ENCODE measurements at regions not wholly inside any gene's neighbourhood (a gene's known extent, or its start where the extent isn't known, plus 50 kb on each side); places are given as distances from the start of the nearest gene placed in this dataset.

DNA sequence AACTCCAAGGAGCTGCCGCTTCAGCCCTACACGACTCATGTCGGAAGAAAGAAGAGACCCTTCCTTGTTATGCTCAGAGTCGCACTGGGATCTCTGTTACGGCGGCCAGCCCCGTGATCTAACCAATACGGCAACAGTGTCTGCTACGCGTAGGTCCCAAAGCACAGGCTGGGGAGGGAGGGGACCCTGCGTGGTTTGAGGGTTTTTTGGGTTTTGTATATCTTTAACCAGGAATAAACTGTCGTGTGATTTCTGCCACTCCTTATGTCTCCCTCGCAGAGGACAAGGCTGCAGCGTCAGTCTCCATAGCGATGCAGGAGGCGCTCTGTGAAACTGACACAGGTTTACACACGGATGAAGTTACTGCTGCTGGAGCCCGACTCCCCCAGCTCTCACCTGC, 60.0 kb upstream of the DIO3 start:
- TF ChIP-seq POLR2A (IDR thresholded peaks at IDR 0.05) (no peak), POLR2AphosphoS5 (IDR thresholded peaks at IDR 0.05; ENCODE audit: insufficient read depth in 1 of 2, low read depth in 1 of 2) (no peak)
- TF ChIP-seq, protein P1, sequence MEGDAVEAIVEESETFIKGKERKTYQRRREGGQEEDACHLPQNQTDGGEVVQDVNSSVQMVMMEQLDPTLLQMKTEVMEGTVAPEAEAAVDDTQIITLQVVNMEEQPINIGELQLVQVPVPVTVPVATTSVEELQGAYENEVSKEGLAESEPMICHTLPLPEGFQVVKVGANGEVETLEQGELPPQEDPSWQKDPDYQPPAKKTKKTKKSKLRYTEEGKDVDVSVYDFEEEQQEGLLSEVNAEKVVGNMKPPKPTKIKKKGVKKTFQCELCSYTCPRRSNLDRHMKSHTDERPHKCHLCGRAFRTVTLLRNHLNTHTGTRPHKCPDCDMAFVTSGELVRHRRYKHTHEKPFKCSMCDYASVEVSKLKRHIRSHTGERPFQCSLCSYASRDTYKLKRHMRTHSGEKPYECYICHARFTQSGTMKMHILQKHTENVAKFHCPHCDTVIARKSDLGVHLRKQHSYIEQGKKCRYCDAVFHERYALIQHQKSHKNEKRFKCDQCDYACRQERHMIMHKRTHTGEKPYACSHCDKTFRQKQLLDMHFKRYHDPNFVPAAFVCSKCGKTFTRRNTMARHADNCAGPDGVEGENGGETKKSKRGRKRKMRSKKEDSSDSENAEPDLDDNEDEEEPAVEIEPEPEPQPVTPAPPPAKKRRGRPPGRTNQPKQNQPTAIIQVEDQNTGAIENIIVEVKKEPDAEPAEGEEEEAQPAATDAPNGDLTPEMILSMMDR (IDR thresholded peaks at IDR 0.05): no peak
- intact Hi-C loops (cut with DNase I): no loop called here
- DNase-seq (ENCODE audit: extremely low spot score in 2 of 2): no peak

DNA sequence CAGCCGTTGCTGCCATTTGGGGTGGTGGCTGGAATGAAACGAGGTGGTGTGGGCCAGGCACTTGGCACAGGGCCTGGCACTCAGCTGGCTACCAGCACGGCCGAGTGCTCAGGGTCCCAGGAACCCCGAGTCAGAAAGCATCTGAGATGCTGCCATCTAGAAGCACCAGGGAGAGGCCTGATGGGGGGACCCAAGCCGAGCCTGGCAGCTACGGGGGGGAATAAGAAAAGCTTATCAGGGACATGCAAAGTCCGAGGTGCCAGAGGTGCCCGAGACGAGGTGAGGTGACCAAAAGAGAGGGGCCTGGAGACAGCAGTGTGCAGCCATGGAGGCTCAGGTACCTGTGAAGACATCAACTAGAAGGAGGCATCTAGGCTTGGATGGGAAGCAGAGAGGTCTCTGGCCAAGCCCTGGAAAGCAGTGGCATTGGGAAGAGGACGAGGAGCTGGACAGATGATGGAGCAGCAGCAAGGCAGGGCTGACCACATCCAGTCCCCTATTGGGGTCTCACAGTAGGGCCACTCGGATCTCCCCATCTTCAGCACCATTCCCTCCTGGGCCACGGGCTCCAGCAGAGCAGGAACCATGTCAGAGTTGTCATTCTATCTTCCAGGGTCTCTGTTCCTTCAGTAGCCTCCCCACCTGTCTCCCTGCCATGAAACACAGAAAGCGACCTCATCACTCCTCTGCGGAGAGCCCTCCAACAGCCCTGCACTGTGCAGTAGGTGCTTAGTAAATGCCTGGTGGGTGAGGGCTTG, 59.3 kb upstream of the DIO3 start:
- TF ChIP-seq POLR2AphosphoS5 (IDR thresholded peaks at IDR 0.05; ENCODE audit: insufficient read depth in 1 of 2, low read depth in 1 of 2) (no peak), POLR2A (IDR thresholded peaks at IDR 0.05) (no peak)
- TF ChIP-seq, protein P1 (IDR thresholded peaks at IDR 0.05): no peak
- Histone ChIP-seq H3K4me1 (peaks cover 26% of the 10 kb centered on the region), H3K9me3 (no peaks in the 10 kb centered on the region), H3K36me3 (no peaks in the 10 kb centered on the region), H3K27ac (no peak overlapping the region), H3K4me3 (no peak overlapping the region), H3K27me3 (no peaks in the 10 kb centered on the region)
- intact Hi-C loops (cut with DNase I): no loop called here
- DNase-seq (ENCODE audit: extremely low spot score in 2 of 2): no peak

More for the DNA sequence above, 60.0 kb upstream of the DIO3 start:
- peaks cover 27% of the 10 kb centered on the region for H3K4me1 ChIP-seq
- no peak overlapping the region for H3K27ac ChIP-seq
- no peaks in the 10 kb centered on the region for H3K27me3 ChIP-seq
- H3K9me3 ChIP-seq: no peaks in the 10 kb centered on the region
- H3K4me3 ChIP-seq: no peak overlapping the region
- no peaks in the 10 kb centered on the region for H3K36me3 ChIP-seq

DNA sequence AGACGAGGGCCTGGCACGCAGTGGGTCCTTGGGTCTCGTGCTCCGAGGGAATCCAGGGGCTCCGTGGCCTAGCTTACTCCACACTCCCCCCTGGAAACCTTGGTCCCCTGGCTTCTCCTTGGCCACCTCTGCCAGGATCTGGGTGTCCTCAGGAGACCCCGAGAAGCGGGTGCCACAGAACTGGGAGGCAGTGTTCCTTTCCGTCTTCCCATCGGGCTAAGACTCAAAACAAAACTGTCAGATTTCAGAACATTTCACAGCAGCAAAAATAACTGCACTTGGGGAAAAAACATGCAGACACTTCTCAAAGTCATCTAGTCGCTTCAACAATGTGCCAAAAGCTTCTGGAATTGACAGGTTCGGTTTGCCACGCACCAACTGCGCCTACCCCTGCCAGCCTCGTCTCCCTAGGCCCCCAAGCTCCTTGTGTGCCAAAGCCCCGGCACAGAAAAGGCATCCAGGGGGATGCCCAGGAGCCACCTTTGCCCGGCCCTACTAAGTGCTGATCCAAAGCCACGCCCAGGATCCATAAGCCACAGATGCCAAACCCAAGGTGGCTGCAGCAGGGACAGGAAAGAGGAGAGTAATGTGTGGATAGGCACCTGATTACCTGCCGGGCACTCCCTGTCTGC, 58.4 kb upstream of the DIO3 start:
- Histone ChIP-seq H3K9me3 (no peaks in the 10 kb centered on the region), H3K36me3 (no peaks in the 10 kb centered on the region), H3K4me1 (peaks cover 29% of the 10 kb centered on the region), H3K4me3 (no peak overlapping the region), H3K27me3 (no peaks in the 10 kb centered on the region), H3K27ac (no peak overlapping the region)
- TF ChIP-seq, protein P1 (IDR thresholded peaks at IDR 0.05): no peak
- TF ChIP-seq POLR2AphosphoS5 (IDR thresholded peaks at IDR 0.05; ENCODE audit: insufficient read depth in 1 of 2, low read depth in 1 of 2) (no peak), POLR2A (IDR thresholded peaks at IDR 0.05) (no peak)
- no peak for DNase-seq (ENCODE audit: extremely low spot score in 2 of 2)
- intact Hi-C loops (cut with DNase I): no loop called here

DNA sequence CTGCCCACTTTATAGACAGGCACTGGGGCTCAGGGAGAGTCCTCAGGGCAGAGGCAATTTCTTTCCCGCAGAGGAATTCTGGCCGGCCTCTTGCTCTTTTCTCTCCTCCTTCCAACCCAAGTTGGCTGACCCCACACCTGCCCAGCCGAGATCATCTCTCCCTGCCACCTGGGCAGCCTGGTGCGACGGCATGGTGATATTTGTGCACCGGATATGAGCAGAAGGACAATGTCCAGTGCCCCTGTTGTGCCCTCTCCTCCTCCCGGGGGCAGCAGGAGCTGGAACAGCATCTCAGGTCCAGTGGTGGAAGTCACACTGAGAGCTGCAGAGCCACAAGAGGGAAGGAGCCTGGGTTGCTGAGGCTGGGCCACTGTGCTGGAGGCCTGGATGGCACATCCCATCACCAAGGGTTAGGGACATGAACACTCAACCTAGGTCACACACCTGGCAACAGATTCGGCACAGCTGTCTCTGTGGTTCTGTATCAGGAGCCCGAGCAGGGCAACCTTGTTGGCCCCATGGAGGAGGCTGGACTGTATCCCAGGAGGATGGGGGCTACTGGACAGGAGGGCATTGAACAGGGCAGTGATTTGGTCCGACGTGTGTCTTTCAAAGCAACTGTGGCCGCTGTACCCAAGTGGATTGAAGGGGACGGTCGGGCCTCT, 57.7 kb upstream of the DIO3 start:
- H3K9me3 ChIP-seq: no peaks in the 10 kb centered on the region
- no peak overlapping the region for H3K4me3 ChIP-seq
- intact Hi-C loops (cut with DNase I): no loop called here
- TF ChIP-seq POLR2A (IDR thresholded peaks at IDR 0.05) (no peak), POLR2AphosphoS5 (IDR thresholded peaks at IDR 0.05; ENCODE audit: insufficient read depth in 1 of 2, low read depth in 1 of 2) (no peak)
- TF ChIP-seq, protein P1 (IDR thresholded peaks at IDR 0.05): no peak
- no peak for DNase-seq (ENCODE audit: extremely low spot score in 2 of 2)
- H3K36me3 ChIP-seq: no peaks in the 10 kb centered on the region
- peaks cover 23% of the 10 kb centered on the region for H3K4me1 ChIP-seq
- no peak overlapping the region for H3K27ac ChIP-seq
- H3K27me3 ChIP-seq: no peaks in the 10 kb centered on the region

All from vagina (tissue), 2 donors.